Activated CD4-positive, alpha-beta T cell treated with anti-CD3 and anti-CD28 coated beads, Interleukin-2, amount 10 ng/mL, durations not matched to agents 24 days and 14 days (primary cell): ENCODE measurements at regions not wholly inside any gene's neighbourhood (a gene's known extent, or its start where the extent isn't known, plus 50 kb on each side); places are given as distances from the start of the nearest gene placed in this dataset.

ENCODE experiments used
- DNase-seq: peaks from one replicate; pipeline ENCODE4 v3.0.0; 2022
- H3K27ac Mint-ChIP-seq: one replicate; pipeline ENCODE4 v1.8.0; 2022; ENCODE audit warnings: mild to moderate bottlenecking, mixed read lengths
- H3K27me3 Mint-ChIP-seq: one replicate; pipeline ENCODE4 v1.8.0; 2022; ENCODE audit warnings: mixed read lengths
- H3K36me3 Mint-ChIP-seq: one replicate; pipeline ENCODE4 v1.8.0; 2022; ENCODE audit warnings: low read depth, mild to moderate bottlenecking, mixed read lengths
- H3K4me1 Mint-ChIP-seq: one replicate; pipeline ENCODE4 v1.8.0; 2021; ENCODE audit warnings: mixed read lengths
- H3K4me3 Mint-ChIP-seq: one replicate; pipeline ENCODE4 v1.8.0; 2022; ENCODE audit warnings: mild to moderate bottlenecking, moderate library complexity, mixed read lengths
- H3K9me3 Mint-ChIP-seq: one replicate; pipeline ENCODE4 v1.8.0; 2021; ENCODE audit warnings: mixed read lengths
- intact Hi-C: fragments of 100-400 bp; cut with micrococcal nuclease; formaldehyde crosslinking; loops from one replicate; pipeline ENCODE4 v1.15.1; 2023

GRCh38 chr11:95374105-95374504 is 143.1 kb upstream of the SESN3 start:
- no peak overlapping the region for H3K27ac Mint-ChIP-seq
- DNase-seq = peak; percentile 47
- H3K4me1 Mint-ChIP-seq = peaks cover 2% of the 10 kb centered on the region
- H3K4me3 Mint-ChIP-seq = no peak overlapping the region
- intact Hi-C loops = no loop called here
- peaks cover 4% of the 10 kb centered on the region for H3K27me3 Mint-ChIP-seq
- no peaks in the 10 kb centered on the region for H3K36me3 Mint-ChIP-seq
- peaks cover 5% of the 10 kb centered on the region for H3K9me3 Mint-ChIP-seq

GRCh38 chr11:95373241-95373640 is 142.2 kb upstream of the SESN3 start:
- Mint-ChIP-seq H3K36me3 (no peaks in the 10 kb centered on the region), H3K27me3 (peaks cover 6% of the 10 kb centered on the region), H3K4me1 (peaks cover 2% of the 10 kb centered on the region), H3K27ac (no peak overlapping the region), H3K9me3 (peaks cover 5% of the 10 kb centered on the region), H3K4me3 (no peak overlapping the region)
- DNase-seq = peak; percentile 29
- intact Hi-C loops = no loop called here

GRCh38 chr11:95372097-95372656 is 141.2 kb upstream of the SESN3 start:
- Mint-ChIP-seq H3K27ac (no peak overlapping the region), H3K9me3 (peaks cover 5% of the 10 kb centered on the region), H3K4me1 (no peaks in the 10 kb centered on the region), H3K27me3 (peaks cover 6% of the 10 kb centered on the region), H3K36me3 (no peaks in the 10 kb centered on the region), H3K4me3 (no peak overlapping the region)
- DNase-seq = peak; percentile 38
- intact Hi-C loops = no loop called here

DNA sequence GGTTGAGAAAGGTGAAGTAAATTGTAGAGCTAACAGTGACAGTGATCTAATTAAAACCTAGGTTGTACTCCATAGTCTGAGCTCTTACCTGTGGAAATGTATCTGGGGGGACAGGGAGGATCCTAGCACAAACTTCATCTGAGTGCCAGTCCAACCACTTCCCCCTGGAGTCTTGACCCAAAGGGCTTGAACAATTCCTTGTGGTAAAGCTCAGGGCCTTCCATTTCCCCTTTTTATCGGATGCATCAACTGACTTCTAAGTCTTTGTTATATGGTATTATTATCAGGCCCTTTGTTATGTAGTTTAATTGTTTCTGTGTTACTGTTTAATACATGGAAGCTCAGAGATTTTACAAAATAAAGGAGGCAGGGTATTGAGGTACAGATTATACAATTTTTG is 140.2 kb upstream of the SESN3 start:
- H3K27ac Mint-ChIP-seq = no peak overlapping the region
- H3K9me3 Mint-ChIP-seq = peaks cover 5% of the 10 kb centered on the region
- DNase-seq = no peak
- H3K4me3 Mint-ChIP-seq = no peak overlapping the region
- intact Hi-C loops = no loop called here
- no peaks in the 10 kb centered on the region for H3K36me3 Mint-ChIP-seq
- H3K4me1 Mint-ChIP-seq = no peaks in the 10 kb centered on the region
- peaks cover 6% of the 10 kb centered on the region for H3K27me3 Mint-ChIP-seq

DNA sequence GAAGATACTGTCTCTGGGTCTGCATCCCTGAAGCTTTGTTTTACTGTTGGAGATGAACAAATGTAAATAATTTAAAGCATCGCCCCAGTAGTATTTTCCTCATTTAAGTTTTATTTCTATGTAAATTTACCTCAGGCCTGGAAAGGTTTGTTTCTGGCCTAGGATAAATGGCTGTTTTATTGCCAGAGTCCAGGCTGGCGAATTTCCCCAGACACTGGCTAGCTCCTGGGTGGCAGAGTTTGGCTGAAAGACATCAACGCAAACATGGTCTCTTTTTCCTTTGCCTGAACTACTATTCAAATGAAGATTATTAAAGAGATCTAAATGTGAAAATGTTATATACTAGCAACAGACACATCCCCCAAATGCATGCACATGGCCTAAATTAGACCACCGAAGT is 136.7 kb upstream of the SESN3 start:
- Mint-ChIP-seq H3K27me3 (peaks cover 6% of the 10 kb centered on the region), H3K27ac (no peak overlapping the region), H3K9me3 (peaks cover 4% of the 10 kb centered on the region), H3K4me3 (no peak overlapping the region), H3K36me3 (no peaks in the 10 kb centered on the region), H3K4me1 (peaks cover 11% of the 10 kb centered on the region)
- no peak for DNase-seq
- intact Hi-C loops = no loop called here

GRCh38 chr11:95365348-95365747 is 134.3 kb upstream of the SESN3 start:
- peaks cover 5% of the 10 kb centered on the region for H3K27me3 Mint-ChIP-seq
- no peak overlapping the region for H3K27ac Mint-ChIP-seq
- no peaks in the 10 kb centered on the region for H3K36me3 Mint-ChIP-seq

DNA sequence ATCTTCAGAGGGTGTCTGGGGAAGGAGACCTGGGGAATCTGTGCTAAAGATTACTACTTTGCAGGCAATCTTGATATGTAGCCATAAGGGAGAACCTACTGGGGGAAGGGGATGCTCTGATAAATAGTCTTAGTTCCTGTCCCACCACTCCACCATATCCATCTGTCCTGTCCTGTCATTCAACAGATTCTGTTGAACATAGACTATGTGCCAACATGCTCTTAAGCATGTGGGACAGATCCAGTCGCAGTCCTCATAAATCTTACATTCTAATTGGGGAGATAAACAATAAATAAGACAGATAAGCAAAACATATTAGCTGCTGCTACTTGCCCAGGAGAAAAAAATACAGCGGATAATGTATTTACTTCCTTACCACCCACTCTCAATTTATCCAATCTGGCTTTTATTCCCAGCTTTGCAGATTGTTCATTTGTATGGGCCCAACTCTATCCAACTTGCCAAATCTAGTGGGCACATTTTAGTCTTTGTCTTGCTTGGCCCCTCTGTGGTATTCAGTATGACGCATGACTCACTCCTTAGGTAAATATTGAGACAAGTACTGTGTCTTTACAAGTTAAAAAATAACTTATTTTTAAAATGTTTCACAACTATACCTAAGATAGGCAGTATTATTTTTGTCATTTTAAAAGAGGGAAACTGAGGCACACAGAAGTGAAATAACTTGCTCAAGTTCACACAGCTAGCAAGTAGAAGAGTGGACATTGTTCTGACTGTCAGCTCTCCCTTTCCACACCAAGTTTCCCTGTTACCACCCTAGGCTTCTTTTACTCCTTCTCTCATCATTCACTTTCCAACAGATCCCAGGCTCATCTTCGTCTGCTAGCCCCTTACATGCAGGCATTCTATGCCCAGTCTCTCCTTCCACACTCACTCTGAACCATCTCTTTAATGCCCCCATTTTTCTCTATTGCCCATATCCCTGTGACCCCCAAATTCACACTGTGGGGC is 133.6 kb upstream of the SESN3 start:
- H3K4me1 Mint-ChIP-seq = peaks cover 11% of the 10 kb centered on the region
- intact Hi-C loops = no loop called here
- H3K27ac Mint-ChIP-seq = no peak overlapping the region
- no peaks in the 10 kb centered on the region for H3K36me3 Mint-ChIP-seq
- DNase-seq = no peak
- H3K9me3 Mint-ChIP-seq = peaks cover 4% of the 10 kb centered on the region
- H3K27me3 Mint-ChIP-seq = peaks cover 2% of the 10 kb centered on the region
- no peak overlapping the region for H3K4me3 Mint-ChIP-seq

More at GRCh38 chr11:95365348-95365747, 134.3 kb upstream of the SESN3 start:
- intact Hi-C loops = no loop called here
- no peak for DNase-seq
- Mint-ChIP-seq H3K9me3 (peaks cover 4% of the 10 kb centered on the region), H3K4me3 (no peak overlapping the region), H3K4me1 (peaks cover 11% of the 10 kb centered on the region)

DNA sequence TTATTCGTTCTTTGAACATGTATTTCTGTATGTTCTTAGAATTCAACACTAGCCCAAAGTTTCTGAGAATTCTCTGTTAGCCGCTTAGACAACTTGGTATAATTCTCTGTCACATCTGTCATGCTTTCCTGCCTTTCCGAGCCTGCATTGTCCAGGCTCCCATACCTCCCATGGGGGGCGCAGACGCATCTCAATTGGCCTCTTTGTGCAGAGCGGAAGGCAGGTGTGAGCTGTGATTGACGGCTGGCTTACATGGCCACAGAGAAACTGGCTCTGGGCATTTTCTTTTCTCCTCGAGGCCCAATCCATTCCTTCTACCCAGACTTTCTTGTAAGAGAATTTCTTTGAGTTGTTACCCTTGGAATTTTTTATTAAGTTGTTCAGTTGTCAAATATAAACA is 132.7 kb upstream of the SESN3 start:
- DNase-seq = no peak
- Mint-ChIP-seq H3K4me3 (no peak overlapping the region), H3K36me3 (no peaks in the 10 kb centered on the region), H3K4me1 (peaks cover 11% of the 10 kb centered on the region), H3K27me3 (no peaks in the 10 kb centered on the region), H3K27ac (no peak overlapping the region), H3K9me3 (peaks cover 4% of the 10 kb centered on the region)
- intact Hi-C loops = no loop called here

DNA sequence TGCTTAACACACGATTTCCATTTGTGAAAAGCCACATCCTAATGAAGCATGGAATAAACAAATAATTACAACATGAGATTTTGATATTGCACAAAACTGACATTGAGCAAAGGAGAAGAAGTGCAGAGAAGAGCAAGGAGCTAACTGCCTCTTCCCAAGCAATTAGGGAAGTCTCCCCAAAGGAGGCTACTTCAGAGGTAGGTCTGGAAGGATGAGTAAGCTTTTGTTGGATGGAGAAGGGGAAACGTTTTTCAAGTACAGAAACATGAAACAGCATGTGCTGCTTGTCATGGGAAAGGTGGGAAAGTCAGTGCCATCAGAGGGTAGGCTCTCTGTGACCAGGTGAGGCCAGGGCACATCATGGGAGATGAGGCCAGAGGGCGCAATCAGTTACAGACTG is 132.2 kb upstream of the SESN3 start:
- H3K27ac Mint-ChIP-seq = no peak overlapping the region
- H3K9me3 Mint-ChIP-seq = peaks cover 4% of the 10 kb centered on the region
- peaks cover 11% of the 10 kb centered on the region for H3K4me1 Mint-ChIP-seq
- H3K4me3 Mint-ChIP-seq = no peak overlapping the region
- no peak for DNase-seq
- intact Hi-C loops = no loop called here
- no peaks in the 10 kb centered on the region for H3K27me3 Mint-ChIP-seq
- H3K36me3 Mint-ChIP-seq = no peaks in the 10 kb centered on the region

DNA sequence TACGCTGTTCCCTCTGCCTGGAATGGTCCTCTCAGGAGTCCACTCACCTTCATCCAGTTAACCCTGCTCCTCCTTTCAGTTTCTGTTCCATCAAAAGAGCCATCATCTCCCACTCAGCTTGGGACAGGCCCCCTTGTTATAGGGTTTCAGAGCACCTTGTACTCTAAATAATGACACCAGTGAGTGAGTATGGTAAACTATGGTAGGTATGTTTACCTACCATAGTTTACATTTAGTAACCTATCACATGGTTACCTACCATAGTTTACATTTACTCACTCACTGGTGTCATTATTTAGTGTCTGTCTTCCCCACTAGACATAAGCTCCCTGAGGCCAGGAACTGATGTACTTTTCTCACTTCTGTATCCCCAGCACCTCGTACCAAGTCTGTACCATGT is 130.2 kb upstream of the SESN3 start:
- H3K9me3 Mint-ChIP-seq = peaks cover 4% of the 10 kb centered on the region
- no peak overlapping the region for H3K27ac Mint-ChIP-seq
- DNase-seq = no peak
- H3K27me3 Mint-ChIP-seq = no peaks in the 10 kb centered on the region
- H3K4me3 Mint-ChIP-seq = no peak overlapping the region
- H3K36me3 Mint-ChIP-seq = no peaks in the 10 kb centered on the region
- peaks cover 11% of the 10 kb centered on the region for H3K4me1 Mint-ChIP-seq
- intact Hi-C loops = no loop called here

GRCh38 chr11:95360377-95361075 is 129.5 kb upstream of the SESN3 start:
- no peaks in the 10 kb centered on the region for H3K36me3 Mint-ChIP-seq
- no peaks in the 10 kb centered on the region for H3K27me3 Mint-ChIP-seq
- no peak overlapping the region for H3K4me3 Mint-ChIP-seq
- H3K9me3 Mint-ChIP-seq = peaks cover under 1% of the 10 kb centered on the region
- peaks cover 9% of the 10 kb centered on the region for H3K4me1 Mint-ChIP-seq
- intact Hi-C loops = no loop called here
- H3K27ac Mint-ChIP-seq = no peak overlapping the region
- DNase-seq = no peak

DNA sequence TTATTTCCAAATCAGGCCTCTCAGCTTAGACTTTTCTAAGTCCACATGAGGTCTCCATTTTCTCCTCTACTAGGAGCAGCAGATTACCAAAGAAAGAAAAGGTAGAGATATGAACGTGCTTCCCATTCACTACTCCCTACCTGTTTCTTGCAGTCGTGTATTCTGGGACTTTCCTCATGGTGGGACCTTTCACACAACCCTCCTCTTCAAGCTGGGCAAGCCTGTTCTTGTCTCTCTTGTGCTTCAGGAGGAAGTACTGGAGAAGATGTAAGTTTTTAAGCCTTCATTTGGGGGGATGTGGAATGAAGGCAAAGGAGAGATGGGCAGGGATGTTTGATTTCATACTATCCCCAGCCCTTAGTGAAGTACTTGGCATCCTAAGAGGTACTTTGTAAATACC is 128.8 kb upstream of the SESN3 start:
- no peak overlapping the region for H3K4me3 Mint-ChIP-seq
- H3K9me3 Mint-ChIP-seq = peaks cover 3% of the 10 kb centered on the region
- intact Hi-C loops = no loop called here
- no peak overlapping the region for H3K27ac Mint-ChIP-seq
- H3K36me3 Mint-ChIP-seq = no peaks in the 10 kb centered on the region
- H3K4me1 Mint-ChIP-seq = peaks cover 3% of the 10 kb centered on the region
- H3K27me3 Mint-ChIP-seq = no peaks in the 10 kb centered on the region
- no peak for DNase-seq

DNA sequence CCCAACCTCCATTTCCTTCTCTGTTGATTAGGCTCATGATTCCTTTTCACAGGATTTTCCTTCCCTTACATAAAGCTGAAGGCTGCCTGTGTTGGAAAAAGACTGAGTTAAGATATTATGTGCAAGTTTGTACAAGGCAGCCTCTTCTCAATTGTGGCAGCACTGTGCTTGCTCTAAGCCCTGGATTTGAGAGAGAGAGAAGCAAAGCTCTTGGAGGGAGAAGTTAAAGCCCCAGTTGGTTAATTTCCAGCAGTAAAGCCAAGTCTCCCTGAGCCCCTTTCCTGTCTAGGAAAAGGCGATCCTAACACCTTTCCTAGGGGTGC is 128.3 kb upstream of the SESN3 start:
- H3K4me1 Mint-ChIP-seq = no peaks in the 10 kb centered on the region
- DNase-seq = no peak
- no peaks in the 10 kb centered on the region for H3K27me3 Mint-ChIP-seq
- H3K9me3 Mint-ChIP-seq = peaks cover 3% of the 10 kb centered on the region
- no peak overlapping the region for H3K4me3 Mint-ChIP-seq
- intact Hi-C loops = no loop called here
- H3K27ac Mint-ChIP-seq = no peak overlapping the region
- H3K36me3 Mint-ChIP-seq = no peaks in the 10 kb centered on the region
